ENCODE measurements at regions not wholly inside any gene's neighbourhood (a gene's known extent, or its start where the extent isn't known, plus 50 kb on each side); places are given as distances from the start of the nearest gene placed in this dataset.

- DNase-seq: no peak
Observed at GRCh38 chr20:61042506-61043385, 209.3 kb upstream of the CDH4 start.

GRCh38 chr20:61043681-61044080 lies 208.4 kb upstream of the CDH4 start:
- DNase-seq: no peak

GRCh38 chr20:61044499-61044898 lies 207.6 kb upstream of the CDH4 start:
- peak; percentile 7 for DNase-seq

GRCh38 chr20:61045091-61045490 lies 207.0 kb upstream of the CDH4 start:
- no peak for DNase-seq

- DNase-seq: no peak
Observed at GRCh38 chr20:61045876-61046585, 206.0 kb upstream of the CDH4 start.

GRCh38 chr20:61046721-61047351 lies 205.2 kb upstream of the CDH4 start:
- DNase-seq: no peak

- no peak for DNase-seq
Observed at GRCh38 chr20:61047515-61047914, 204.5 kb upstream of the CDH4 start.

- no peak for DNase-seq
Observed at GRCh38 chr20:61048302-61048701, 203.8 kb upstream of the CDH4 start.

- DNase-seq: no peak
Observed at GRCh38 chr20:61049684-61050083, 202.4 kb upstream of the CDH4 start.

GRCh38 chr20:61050336-61050890 lies 201.6 kb upstream of the CDH4 start:
- no peak for DNase-seq

- peak; percentile 53 for DNase-seq
Observed at GRCh38 chr20:61052195-61052750, 199.8 kb upstream of the CDH4 start.

GRCh38 chr20:61052776-61053442 lies 199.2 kb upstream of the CDH4 start:
- DNase-seq: peak; percentile 19

- no peak for DNase-seq
Observed at GRCh38 chr20:61053487-61053886, 198.6 kb upstream of the CDH4 start.

- no peak for DNase-seq
Observed at GRCh38 chr20:61053889-61054288, 198.2 kb upstream of the CDH4 start.

- no peak for DNase-seq
Observed at GRCh38 chr20:61054411-61054810, 197.7 kb upstream of the CDH4 start.

- DNase-seq: no peak
Observed at GRCh38 chr20:61055180-61056010, 196.7 kb upstream of the CDH4 start.

GRCh38 chr20:61056116-61056515 lies 195.9 kb upstream of the CDH4 start:
- DNase-seq: no peak

- DNase-seq: no peak
Observed at GRCh38 chr20:61056627-61057442, 195.2 kb upstream of the CDH4 start.

- DNase-seq: no peak
Observed at GRCh38 chr20:61057443-61058121, 194.5 kb upstream of the CDH4 start.

- DNase-seq: no peak
Observed at GRCh38 chr20:61061981-61062380, 190.1 kb upstream of the CDH4 start.

Measured in NCI-H82 (cell line).